ENCODE measurements at regions not wholly inside any gene's neighbourhood (a gene's known extent, or its start where the extent isn't known, plus 50 kb on each side); places are given as distances from the start of the nearest gene placed in this dataset.
"Not testable (repeated sequence)": the region's sequence is repeated elsewhere in the genome, so short reads cannot be mapped to it uniquely, and the experiment has no call there.

- in situ Hi-C loops (cut with HindIII; ENCODE audit: low sequenced_read_pairs), result no loop called here
Measured at GRCh38 chr6:92011681-92012245, 1407.6 kb downstream of the EPHA7 start.

GRCh38 chr6:92008757-92009502 lies 1410.4 kb downstream of the EPHA7 start:
- in situ Hi-C loops (cut with HindIII; ENCODE audit: low sequenced_read_pairs), result no loop called here

GRCh38 chr6:92000112-92000511 lies 1413.2 kb upstream of the MAP3K7 start:
- in situ Hi-C loops (cut with HindIII; ENCODE audit: low sequenced_read_pairs), result no loop called here

GRCh38 chr6:91994787-91995186 lies 1407.9 kb upstream of the MAP3K7 start:
- in situ Hi-C loops (cut with HindIII; ENCODE audit: low sequenced_read_pairs), result no loop called here

- in situ Hi-C loops (cut with HindIII; ENCODE audit: low sequenced_read_pairs), result no loop called here
Measured at GRCh38 chr6:91982559-91982958, 1395.7 kb upstream of the MAP3K7 start.

- in situ Hi-C loops (cut with HindIII; ENCODE audit: low sequenced_read_pairs), result no loop called here
Measured at GRCh38 chr6:91976797-91977196, 1389.9 kb upstream of the MAP3K7 start.

GRCh38 chr6:91970700-91971099 lies 1383.8 kb upstream of the MAP3K7 start:
- in situ Hi-C loops (cut with HindIII; ENCODE audit: low sequenced_read_pairs), result no loop called here

- in situ Hi-C loops (cut with HindIII; ENCODE audit: low sequenced_read_pairs), result no loop called here
Measured at GRCh38 chr6:91965872-91966271, 1379.0 kb upstream of the MAP3K7 start.

- in situ Hi-C loops (cut with HindIII; ENCODE audit: low sequenced_read_pairs), result no loop called here
Measured at GRCh38 chr6:91961671-91962070, 1374.8 kb upstream of the MAP3K7 start.

- in situ Hi-C loops (cut with HindIII; ENCODE audit: low sequenced_read_pairs), result no loop called here
Measured at GRCh38 chr6:91961236-91961635, 1374.4 kb upstream of the MAP3K7 start.

- in situ Hi-C loops (cut with HindIII; ENCODE audit: low sequenced_read_pairs), result no loop called here
Measured at GRCh38 chr6:91941838-91942237, 1355.0 kb upstream of the MAP3K7 start.

GRCh38 chr6:91940801-91941200 lies 1353.9 kb upstream of the MAP3K7 start:
- in situ Hi-C loops (cut with HindIII; ENCODE audit: low sequenced_read_pairs), result no loop called here

- in situ Hi-C loops (cut with HindIII; ENCODE audit: low sequenced_read_pairs), result no loop called here
Measured at GRCh38 chr6:91926827-91927226, 1340.0 kb upstream of the MAP3K7 start.

- in situ Hi-C loops (cut with HindIII; ENCODE audit: low sequenced_read_pairs), result no loop called here
Measured at GRCh38 chr6:91926361-91926760, 1339.5 kb upstream of the MAP3K7 start.

- in situ Hi-C loops (cut with HindIII; ENCODE audit: low sequenced_read_pairs), result loop anchor here (5.0 kb wide), 1 partner anchor 35 kb away; no protein-coding TSS in a partner anchor
Measured at GRCh38 chr6:91911945-91912344, 1325.1 kb upstream of the MAP3K7 start.

- in situ Hi-C loops (cut with HindIII; ENCODE audit: low sequenced_read_pairs), result no loop called here
Measured at GRCh38 chr6:91904586-91905164, 1317.8 kb upstream of the MAP3K7 start.

GRCh38 chr6:91895599-91896285 lies 1308.9 kb upstream of the MAP3K7 start:
- in situ Hi-C loops (cut with HindIII; ENCODE audit: low sequenced_read_pairs), result no loop called here

GRCh38 chr6:91886183-91886795 lies 1299.4 kb upstream of the MAP3K7 start:
- in situ Hi-C loops (cut with HindIII; ENCODE audit: low sequenced_read_pairs), result no loop called here

- in situ Hi-C loops (cut with HindIII; ENCODE audit: low sequenced_read_pairs), result not testable (repeated sequence)
Measured at GRCh38 chr6:91881791-91882190, 1294.9 kb upstream of the MAP3K7 start.

GRCh38 chr6:91879386-91879995 lies 1292.6 kb upstream of the MAP3K7 start:
- in situ Hi-C loops (cut with HindIII; ENCODE audit: low sequenced_read_pairs), result loop anchor here (5.0 kb wide), 1 partner anchor 33 kb away; no protein-coding TSS in a partner anchor

- in situ Hi-C loops (cut with HindIII; ENCODE audit: low sequenced_read_pairs), result loop anchor here (5.0 kb wide), 1 partner anchor 34 kb away; no protein-coding TSS in a partner anchor
Measured at GRCh38 chr6:91877994-91878393, 1291.1 kb upstream of the MAP3K7 start.
